ENCODE measurements at regions not wholly inside any gene's neighbourhood (a gene's known extent, or its start where the extent isn't known, plus 50 kb on each side); places are given as distances from the start of the nearest gene placed in this dataset.

DNA sequence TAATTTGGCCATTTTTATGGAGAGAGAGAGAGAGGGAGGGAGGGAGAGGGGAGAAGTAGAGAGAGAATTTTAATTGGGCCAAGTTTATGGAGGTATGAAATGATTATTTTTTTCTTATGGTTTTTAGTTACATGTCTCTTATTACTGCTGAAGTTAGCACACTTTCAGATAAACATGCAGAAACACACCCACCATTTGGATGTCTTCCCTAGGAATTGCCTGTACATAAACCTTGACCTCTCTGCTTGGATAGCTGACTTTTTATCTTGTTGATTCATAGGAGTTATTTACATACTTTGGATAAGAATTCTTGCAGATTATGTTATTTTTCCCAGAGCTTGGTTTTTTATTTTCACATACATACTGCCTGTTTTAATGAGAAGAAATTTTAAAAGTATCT, 310.2 kb upstream of the ADAMTS5 start:
- peak overlapping the region in 1 of 2 donors; percentile 10 for H3K27ac ChIP-seq

DNA sequence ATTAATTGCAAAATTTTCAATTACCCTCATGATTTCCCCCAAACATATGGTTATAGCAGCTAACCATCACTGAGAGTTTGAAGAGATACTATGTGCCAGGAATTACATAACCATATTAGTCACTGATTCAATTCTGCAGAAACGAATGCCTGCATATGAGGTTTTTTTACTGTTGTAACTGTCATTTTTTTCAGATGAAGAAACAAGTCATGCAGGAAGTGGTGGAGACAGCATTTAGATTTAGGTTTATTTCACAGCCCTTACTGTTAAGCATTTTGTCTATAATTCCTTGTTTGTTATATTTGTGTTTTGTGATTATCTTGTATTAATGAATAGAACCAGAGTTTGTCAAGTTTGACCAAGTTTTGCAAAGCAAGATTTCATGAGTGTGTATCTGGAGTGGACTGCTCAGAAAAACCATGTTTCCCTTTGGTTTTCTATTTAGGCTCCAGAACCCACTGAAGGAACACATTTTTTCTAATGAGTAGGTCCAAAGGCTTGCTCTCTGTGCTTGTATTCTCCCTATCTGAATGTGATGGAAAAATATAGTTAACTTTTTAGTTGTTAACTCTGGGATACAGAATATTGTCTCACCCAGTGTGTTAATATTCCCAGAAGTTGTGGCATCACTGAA, 308.5 kb upstream of the ADAMTS5 start:
- no peaks in the 10 kb centered on the region for H3K27me3 ChIP-seq
- no peak for DNase-seq
- TF ChIP-seq, protein P1, sequence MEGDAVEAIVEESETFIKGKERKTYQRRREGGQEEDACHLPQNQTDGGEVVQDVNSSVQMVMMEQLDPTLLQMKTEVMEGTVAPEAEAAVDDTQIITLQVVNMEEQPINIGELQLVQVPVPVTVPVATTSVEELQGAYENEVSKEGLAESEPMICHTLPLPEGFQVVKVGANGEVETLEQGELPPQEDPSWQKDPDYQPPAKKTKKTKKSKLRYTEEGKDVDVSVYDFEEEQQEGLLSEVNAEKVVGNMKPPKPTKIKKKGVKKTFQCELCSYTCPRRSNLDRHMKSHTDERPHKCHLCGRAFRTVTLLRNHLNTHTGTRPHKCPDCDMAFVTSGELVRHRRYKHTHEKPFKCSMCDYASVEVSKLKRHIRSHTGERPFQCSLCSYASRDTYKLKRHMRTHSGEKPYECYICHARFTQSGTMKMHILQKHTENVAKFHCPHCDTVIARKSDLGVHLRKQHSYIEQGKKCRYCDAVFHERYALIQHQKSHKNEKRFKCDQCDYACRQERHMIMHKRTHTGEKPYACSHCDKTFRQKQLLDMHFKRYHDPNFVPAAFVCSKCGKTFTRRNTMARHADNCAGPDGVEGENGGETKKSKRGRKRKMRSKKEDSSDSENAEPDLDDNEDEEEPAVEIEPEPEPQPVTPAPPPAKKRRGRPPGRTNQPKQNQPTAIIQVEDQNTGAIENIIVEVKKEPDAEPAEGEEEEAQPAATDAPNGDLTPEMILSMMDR (IDR thresholded peaks at IDR 0.05): no peak
- H3K4me3 ChIP-seq: no peak overlapping the region
- H3K27ac ChIP-seq: no peak overlapping the region
- ATAC-seq: no peak
- H3K36me3 ChIP-seq: no peaks in the 10 kb centered on the region
- no peaks in the 10 kb centered on the region for H3K9me3 ChIP-seq
- H3K4me1 ChIP-seq: no peaks in the 10 kb centered on the region
- intact Hi-C loops (cut with DNase I): no loop called here

More for the DNA sequence above, 310.2 kb upstream of the ADAMTS5 start:
- DNase-seq (no peak), ATAC-seq (no peak)
- Histone ChIP-seq H3K4me3 (no peak overlapping the region), H3K9me3 (no peaks in the 10 kb centered on the region), H3K36me3 (no peaks in the 10 kb centered on the region), H3K27me3 (no peaks in the 10 kb centered on the region), H3K4me1 (no peaks in the 10 kb centered on the region)
- intact Hi-C loops (cut with DNase I): no loop called here
- TF ChIP-seq, protein P1 (IDR thresholded peaks at IDR 0.05): no peak

DNA sequence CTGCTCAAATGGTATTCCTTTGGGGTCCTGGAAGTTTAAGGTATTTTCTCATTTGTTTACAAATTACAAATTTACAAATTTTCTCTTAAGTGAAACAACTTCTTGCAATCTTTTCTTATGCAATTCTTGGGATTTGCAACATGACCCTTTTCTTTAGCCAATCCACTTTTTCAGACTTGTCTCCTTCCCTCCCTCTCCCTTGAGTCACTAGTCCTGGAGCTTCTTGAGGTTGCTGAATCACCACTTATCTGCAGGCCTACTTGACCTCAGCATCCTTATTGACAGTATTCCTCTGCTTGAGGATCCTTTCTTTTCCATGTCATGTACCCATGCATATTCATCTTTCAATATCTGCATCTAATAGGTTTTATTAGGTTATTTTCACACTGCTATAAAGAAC, 302.8 kb upstream of the ADAMTS5 start:
- H3K27ac ChIP-seq: no peak overlapping the region
- intact Hi-C loops (cut with DNase I): no loop called here
- no peaks in the 10 kb centered on the region for H3K27me3 ChIP-seq
- no peaks in the 10 kb centered on the region for H3K36me3 ChIP-seq
- H3K9me3 ChIP-seq: no peaks in the 10 kb centered on the region
- DNase-seq (no peak), ATAC-seq (peak; percentile 53)
- no peak overlapping the region for H3K4me3 ChIP-seq
- TF ChIP-seq, protein P1 (IDR thresholded peaks at IDR 0.05): no peak
- H3K4me1 ChIP-seq: no peaks in the 10 kb centered on the region

DNA sequence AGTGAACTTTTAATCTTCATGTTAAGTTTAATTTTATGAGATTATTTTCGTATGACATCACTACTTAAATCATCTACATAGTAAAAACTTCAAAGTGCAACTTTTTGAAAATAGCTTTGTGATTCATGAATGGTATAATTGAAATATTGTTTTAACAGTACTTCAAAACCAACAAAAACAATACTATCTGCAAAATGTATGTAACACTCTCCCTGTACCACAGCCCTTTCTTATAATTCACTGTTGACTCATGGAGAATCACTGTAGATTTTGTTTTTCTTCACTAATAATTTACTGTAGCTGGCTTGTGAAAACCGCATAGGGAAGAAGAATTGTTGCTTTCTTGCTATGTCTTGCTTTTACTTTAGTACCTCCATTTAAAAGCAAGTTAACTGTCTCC, 301.4 kb upstream of the ADAMTS5 start:
- no peak for ATAC-seq
- intact Hi-C loops (cut with DNase I): no loop called here
- Histone ChIP-seq H3K27ac (peak overlapping the region in 1 of 2 donors; percentile 23), H3K9me3 (no peaks in the 10 kb centered on the region), H3K27me3 (no peaks in the 10 kb centered on the region), H3K4me1 (no peaks in the 10 kb centered on the region), H3K36me3 (no peaks in the 10 kb centered on the region), H3K4me3 (no peak overlapping the region)
- no peak for DNase-seq
- TF ChIP-seq, protein P1 (IDR thresholded peaks at IDR 0.05): no peak

DNA sequence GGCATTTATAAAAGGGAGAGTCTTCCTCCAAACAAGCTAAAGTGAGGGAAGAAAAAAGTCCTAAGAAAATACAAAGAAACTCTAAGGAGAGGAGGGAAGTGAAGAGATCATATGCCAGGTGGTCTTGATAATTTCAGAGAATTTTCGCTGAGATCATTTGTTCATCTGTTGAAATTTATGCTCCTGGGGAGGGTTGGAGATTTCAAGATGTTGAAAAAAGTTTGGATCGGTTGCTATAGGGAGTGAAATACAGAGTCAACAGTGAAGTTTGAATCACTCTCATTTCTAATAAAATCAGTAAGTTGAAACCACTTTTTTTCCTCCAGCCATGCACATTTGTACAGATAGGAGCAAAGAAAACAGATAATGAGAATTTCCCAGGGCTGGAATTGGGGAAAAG, 299.1 kb upstream of the ADAMTS5 start:
- Histone ChIP-seq H3K27me3 (no peaks in the 10 kb centered on the region), H3K4me1 (no peaks in the 10 kb centered on the region), H3K4me3 (no peak overlapping the region), H3K9me3 (no peaks in the 10 kb centered on the region), H3K27ac (no peak overlapping the region), H3K36me3 (no peaks in the 10 kb centered on the region)
- no peak for DNase-seq
- TF ChIP-seq, protein P1 (IDR thresholded peaks at IDR 0.05): no peak
- no peak for ATAC-seq
- intact Hi-C loops (cut with DNase I): no loop called here

Measured in left lung (tissue), 4 donors.